ENCODE measurements at regions not wholly inside any gene's neighbourhood (a gene's known extent, or its start where the extent isn't known, plus 50 kb on each side); places are given as distances from the start of the nearest gene placed in this dataset.

DNA sequence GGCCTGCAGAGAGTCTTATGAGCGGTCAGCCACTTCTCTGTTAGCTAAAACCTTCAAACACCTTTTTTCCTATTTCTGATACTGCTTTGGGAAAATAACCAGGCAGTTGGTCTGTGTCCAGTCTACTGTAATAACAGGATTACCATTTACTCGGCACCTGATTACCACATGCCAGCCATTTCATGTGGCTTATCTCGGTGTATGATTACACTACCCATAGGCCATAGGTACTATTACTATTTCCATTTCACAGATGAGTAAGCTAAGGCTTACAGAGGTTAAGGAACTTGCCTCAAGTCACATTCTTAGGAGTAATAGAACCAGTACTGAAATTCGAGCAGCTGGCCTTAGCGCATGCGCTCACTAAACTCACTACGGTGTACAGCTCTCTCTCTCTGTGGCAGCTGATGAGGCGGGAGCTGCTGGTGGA, 147.2 kb upstream of the L3MBTL4 start:
- Histone ChIP-seq H3K4me3 (no peak overlapping the region), H3K4me1 (peaks cover 0 to 6% (median 0%) of the 10 kb centered on the region in 12 donors), H3K36me3 (no peaks in the 10 kb centered on the region), H3K9me3 (no peaks in the 10 kb centered on the region), H3K27me3 (peaks cover 0 to 3% (median 0%) of the 10 kb centered on the region in 9 donors), H3K27ac (no peak overlapping the region)
- DNase-seq (no peak), ATAC-seq (no peak)
- intact Hi-C loops (cut with DNase I), result no loop called here
- TF ChIP-seq CTCF (IDR thresholded peaks at IDR 0.05) (no peak), POLR2A (IDR thresholded peaks at IDR 0.05) (no peak)
- 75 to 90% (median 82%) methylated on average over 8 of the region's 8 CpGs for WGBS, 4 donors

DNA sequence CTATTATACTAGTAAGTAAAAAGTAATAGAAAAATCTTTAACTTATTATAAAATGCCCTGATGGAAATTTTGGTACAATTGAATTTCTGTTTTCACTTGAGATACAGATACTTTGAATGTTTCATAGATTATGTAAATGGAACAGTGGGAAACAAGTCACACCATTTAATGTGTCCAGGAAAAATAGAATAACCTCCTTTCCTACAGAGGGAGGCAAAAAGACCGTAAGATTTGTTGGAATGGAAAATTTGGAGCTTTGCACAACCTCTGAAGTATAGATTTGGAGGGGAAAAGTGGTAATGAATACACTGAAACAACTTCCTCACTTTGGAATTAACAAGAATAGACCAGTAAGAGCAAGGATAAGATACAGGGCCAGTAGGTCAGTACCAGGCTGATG, 149.2 kb upstream of the L3MBTL4 start:
- ATAC-seq (no peak), DNase-seq (no peak)
- no peak for TF ChIP-seq POLR2A (IDR thresholded peaks at IDR 0.05)
- no peak for TF ChIP-seq CTCF (IDR thresholded peaks at IDR 0.05)
- H3K4me1 ChIP-seq, result no peaks in the 10 kb centered on the region
- WGBS, 4 donors, result 83 to 94% (median 92%) methylated on average over 1 of the region's 1 CpG
- H3K4me3 ChIP-seq, result no peak overlapping the region
- intact Hi-C loops (cut with DNase I), result no loop called here
- no peaks in the 10 kb centered on the region for H3K36me3 ChIP-seq
- no peaks in the 10 kb centered on the region for H3K9me3 ChIP-seq
- H3K27ac ChIP-seq, result no peak overlapping the region
- peaks cover 0 to 3% (median 0%) of the 10 kb centered on the region in 9 donors for H3K27me3 ChIP-seq

DNA sequence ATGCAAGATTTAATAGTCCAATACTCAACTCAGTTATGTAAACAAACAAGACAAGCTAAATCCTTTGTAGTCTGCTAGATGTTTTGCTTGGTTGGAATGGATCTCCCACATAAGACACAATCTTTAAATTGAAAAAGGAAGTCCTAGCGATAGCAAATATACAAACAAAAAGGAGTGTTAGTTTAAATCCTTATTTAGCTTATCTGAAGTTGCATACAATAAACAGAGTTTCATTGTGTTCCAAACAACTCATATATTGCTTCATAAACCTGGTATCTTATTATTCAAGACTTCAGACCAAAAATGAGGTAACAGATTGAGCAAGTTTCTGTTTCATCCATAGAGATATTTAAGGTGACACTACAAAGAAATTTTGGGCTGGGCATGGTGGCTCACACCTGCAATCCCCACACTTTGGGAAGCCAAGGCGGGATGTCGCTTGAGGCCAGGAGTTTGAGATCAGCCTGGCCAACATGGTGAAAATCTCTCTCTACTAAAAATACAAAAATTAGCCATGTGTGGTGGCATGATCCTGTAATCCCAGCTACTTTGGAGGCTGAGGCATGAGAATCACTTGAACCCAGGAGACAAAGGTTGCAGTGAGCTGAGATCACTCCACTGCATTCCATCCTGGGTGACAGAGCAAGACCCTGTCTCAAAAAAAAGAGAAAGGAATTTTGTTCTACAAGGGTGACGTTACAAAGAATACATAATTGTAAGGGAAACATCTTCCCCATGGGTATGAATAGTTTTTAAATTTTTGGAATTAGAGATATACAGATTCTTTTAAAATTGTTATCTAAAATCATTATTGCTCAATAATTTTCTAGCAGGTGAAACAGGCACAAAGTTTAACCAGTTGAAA, 150.5 kb upstream of the L3MBTL4 start:
- Histone ChIP-seq H3K4me3 (no peak overlapping the region), H3K36me3 (no peaks in the 10 kb centered on the region), H3K27me3 (no peaks in the 10 kb centered on the region), H3K9me3 (no peaks in the 10 kb centered on the region), H3K4me1 (no peaks in the 10 kb centered on the region), H3K27ac (no peak overlapping the region)
- TF ChIP-seq CTCF (IDR thresholded peaks at IDR 0.05) (no peak), POLR2A (IDR thresholded peaks at IDR 0.05) (no peak)
- 91 to 96% (median 95%) methylated on average over 4 of the region's 4 CpGs for WGBS, 4 donors
- intact Hi-C loops (cut with DNase I), result no loop called here
- ATAC-seq (no peak), DNase-seq (no peak)

DNA sequence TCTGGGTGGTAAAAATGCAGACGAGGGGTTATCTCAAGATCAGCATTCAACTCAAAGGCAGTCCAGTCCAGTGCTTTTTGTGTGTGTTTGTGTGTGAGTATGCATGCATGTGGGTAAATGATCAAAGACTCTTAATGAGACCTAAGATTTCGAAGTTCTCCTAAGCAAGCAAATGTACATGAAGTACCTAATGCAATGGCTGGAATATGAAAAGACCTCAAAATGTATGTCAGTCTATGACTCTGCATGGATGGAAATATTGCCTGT, 151.0 kb upstream of the L3MBTL4 start:
- intact Hi-C loops (cut with DNase I), result no loop called here
- DNase-seq (no peak), ATAC-seq (no peak)
- H3K9me3 ChIP-seq, result no peaks in the 10 kb centered on the region
- H3K27me3 ChIP-seq, result no peaks in the 10 kb centered on the region
- no peak for TF ChIP-seq CTCF (IDR thresholded peaks at IDR 0.05)
- no peak for TF ChIP-seq POLR2A (IDR thresholded peaks at IDR 0.05)
- no peaks in the 10 kb centered on the region for H3K4me1 ChIP-seq
- 76 to 83% (median 81%) methylated on average over 2 of the region's 2 CpGs for WGBS, 4 donors
- H3K27ac ChIP-seq, result no peak overlapping the region
- no peaks in the 10 kb centered on the region for H3K36me3 ChIP-seq
- no peak overlapping the region for H3K4me3 ChIP-seq
